Astrocyte of the cerebellum (primary cell): ENCODE measurements at regions not wholly inside any gene's neighbourhood (a gene's known extent, or its start where the extent isn't known, plus 50 kb on each side); places are given as distances from the start of the nearest gene placed in this dataset.

ENCODE experiments used
- DNase-seq: peaks from one replicate; pipeline ENCODE4 v3.0.0-alpha.2; 2011; ENCODE audit warnings: low read depth
- H3K4me3 ChIP-seq: 2 replicates; pipeline ENCODE4 v1.5.1; 2011; ENCODE audit warnings: mild to moderate bottlenecking, low read depth, low read length, moderate library complexity
- CTCF ChIP-seq: IDR thresholded peaks from 2 replicates; pipeline ENCODE4 v1.5.1; 2012; ENCODE audit warnings: low read length, low read depth, moderate library complexity, mild to moderate bottlenecking; ENCODE audit errors: missing control alignments
- in situ Hi-C: cut with HindIII; loops from 2 replicates; pipeline ENCODE4 v1.10.0; 2017; ENCODE audit warnings: low sequenced_read_pairs

- in situ Hi-C loops = no loop called here
- no peak for TF ChIP-seq CTCF
- no peak overlapping the region for H3K4me3 ChIP-seq
- no peak for DNase-seq
Observed at GRCh38 chr4:33649471-33649870, 2594.8 kb downstream of the ARAP2 start.

GRCh38 chr4:33650036-33650435 is 2594.3 kb downstream of the ARAP2 start:
- no peak for DNase-seq
- no peak overlapping the region for H3K4me3 ChIP-seq
- in situ Hi-C loops = no loop called here
- TF ChIP-seq CTCF = no peak

- no peak overlapping the region for H3K4me3 ChIP-seq
- in situ Hi-C loops = no loop called here
- TF ChIP-seq CTCF = no peak
- DNase-seq = no peak
Observed at GRCh38 chr4:33658971-33659370, 2585.3 kb downstream of the ARAP2 start.

GRCh38 chr4:33661636-33662035 is 2582.7 kb downstream of the ARAP2 start:
- in situ Hi-C loops = no loop called here
- no peak overlapping the region for H3K4me3 ChIP-seq
- no peak for TF ChIP-seq CTCF
- no peak for DNase-seq

- H3K4me3 ChIP-seq = no peak overlapping the region
- no peak for TF ChIP-seq CTCF
- DNase-seq = no peak
- in situ Hi-C loops = no loop called here
Observed at GRCh38 chr4:33685939-33686338, 2558.4 kb downstream of the ARAP2 start.

- TF ChIP-seq CTCF = no peak
- no peak overlapping the region for H3K4me3 ChIP-seq
- DNase-seq = no peak
- in situ Hi-C loops = no loop called here
Observed at GRCh38 chr4:33696041-33696440, 2548.3 kb downstream of the ARAP2 start.

- H3K4me3 ChIP-seq = no peak overlapping the region
- TF ChIP-seq CTCF = no peak
- DNase-seq = no peak
- in situ Hi-C loops = no loop called here
Observed at GRCh38 chr4:33696586-33696985, 2547.7 kb downstream of the ARAP2 start.
